OCI-LY7 (cell line): ENCODE measurements at regions not wholly inside any gene's neighbourhood (a gene's known extent, or its start where the extent isn't known, plus 50 kb on each side); places are given as distances from the start of the nearest gene placed in this dataset.

Source experiments
- CTCF ChIP-seq: fragments of 200-600 bp; sonication (generic); conservative IDR thresholded peaks from 2 replicates; pipeline ENCODE4 v1.5.1; 2014; ENCODE audit warnings: mild to moderate bottlenecking, antibody characterized with exemption, low read length, moderate library complexity, mixed read lengths
- EZH2phosphoT487 ChIP-seq: fragments of 200-600 bp; sonication (generic); IDR thresholded peaks from 2 replicates; pipeline ENCODE4 v1.6.1; 2018; ENCODE audit warnings: low read depth, borderline replicate concordance, mild to moderate bottlenecking, mixed run types, antibody characterized with exemption, low read length, moderate library complexity, mixed read lengths

GRCh38 chr2:51111532-51111931, 79.6 kb upstream of the NRXN1 start:
- TF ChIP-seq EZH2phosphoT487: no peak
- TF ChIP-seq CTCF: no peak
